ENCODE measurements at regions not wholly inside any gene's neighbourhood (a gene's known extent, or its start where the extent isn't known, plus 50 kb on each side); places are given as distances from the start of the nearest gene placed in this dataset.

- ChIA-PET POLR2A (no interaction called here), CTCF (interaction anchor here (0.7 to 3.3 kb wide), 17 partner anchors 9 to 381 kb away, joined by 3 to 18 read pairs (median 4); partner anchors contain the start of gene AVPR1A)
- intact Hi-C loops (cut with micrococcal nuclease): loop anchor here (1.0 to 5.0 kb wide), 7 partner anchors 19 to 837 kb away; partner anchors contain the start of genes AVPR1A and DPY19L2
- no peaks in the 10 kb centered on the region for H3K4me1 ChIP-seq (ENCODE audit: control insufficient read depth, extremely low read depth, insufficient read depth, low read length)
- DNase-seq (ENCODE audit: low read depth, low spot score): peak; percentile 80
- BruUV-seq (replicated peaks): no TSS peak
- H4K20me1 ChIP-seq (replicated peaks; ENCODE audit: control insufficient read depth, extremely low read depth, insufficient read depth, low read length): no peaks in the 10 kb centered on the region
- no peaks in the 10 kb centered on the region for H3K79me2 ChIP-seq (ENCODE audit: control insufficient read depth, insufficient read depth, low read length)
- H3K4me3 ChIP-seq (replicated peaks in 1 of 3; ENCODE audit: insufficient read depth in 1 of 3, low read depth in 1 of 3, low read length in 3 of 3): no peak overlapping the region
- no peak overlapping the region for H3K4me2 ChIP-seq (ENCODE audit: insufficient read depth, low read length)
- no peaks in the 10 kb centered on the region for H3K9me1 ChIP-seq (replicated peaks; ENCODE audit: control insufficient read depth, extremely low read depth, insufficient read depth, low read length)
- H3K9me3 ChIP-seq (replicated peaks; ENCODE audit: control insufficient read depth, insufficient read depth, low read length): no peaks in the 10 kb centered on the region
- H3K27ac ChIP-seq (ENCODE audit: insufficient read depth, low read depth, low read length): no peak overlapping the region
- no peak for TF ChIP-seq FOS (IDR thresholded peaks at IDR 0.05; ENCODE audit: borderline replicate concordance, insufficient read depth, low read length)
- no peak for TF ChIP-seq JUN (IDR thresholded peaks at IDR 0.05; ENCODE audit: borderline replicate concordance, insufficient read depth, insufficient read length, low read depth)
- no peak for TF ChIP-seq MYC (IDR thresholded peaks at IDR 0.05; ENCODE audit: low read depth, low read length)
- no peak for TF ChIP-seq POLR2AphosphoS5 (IDR thresholded peaks at IDR 0.05; ENCODE audit: insufficient read depth, low read depth, low read length)
- TF ChIP-seq POLR2A (IDR thresholded peaks at IDR 0.05; ENCODE audit: low read depth, low read length): no peak
- no peak for TF ChIP-seq EZH2 (IDR thresholded peaks at IDR 0.05; ENCODE audit: borderline replicate concordance, low read depth, low read length, severe bottlenecking)
- TF ChIP-seq MAX (IDR thresholded peaks at IDR 0.05; ENCODE audit: insufficient read depth, insufficient read length): peak; percentile 38
- TF ChIP-seq GATA2 (IDR thresholded peaks at IDR 0.05; ENCODE audit: insufficient read depth, insufficient read length, low read depth, low read length): no peak
- peak; percentile 58 to 68 for TF ChIP-seq CTCF (IDR thresholded peaks at IDR 0.05; ENCODE audit: extremely low read depth in 1 of 2, insufficient read depth in 1 of 2, low read depth in 1 of 2, low read length in 2 of 2)
- no peak overlapping the region for H3K9ac ChIP-seq (replicated peaks; ENCODE audit: extremely low read depth, insufficient read depth, low read length)
- dilution Hi-C loops (cut with MboI; ENCODE audit: extremely low pct_ligation_motif_present, low sequenced_read_pairs): no loop called here
- peak; percentile 87 for FAIRE-seq
- no peaks in the 10 kb centered on the region for H3K36me3 ChIP-seq (ENCODE audit: control insufficient read depth in 2 of 2, extremely low read depth in 1 of 2, insufficient read depth in 2 of 2, low read length in 2 of 2)
- H3K27me3 ChIP-seq (ENCODE audit: control insufficient read depth in 2 of 2, insufficient read depth in 2 of 2, low read length in 2 of 2): peaks cover 0 to 12% of the 10 kb centered on the region in 2 experiments
- peak overlapping the region; percentile 28 for H2AFZ ChIP-seq (ENCODE audit: low read depth, low read length)
Measured at GRCh38 chr12:63420206-63420644, 248.1 kb downstream of the DPY19L2 start.

Measured in endothelial cell of umbilical vein (primary cell).